DMS153 treated with DMSO at 0.1 percent for 48 hours (cell line): ENCODE measurements at regions not wholly inside any gene's neighbourhood (a gene's known extent, or its start where the extent isn't known, plus 50 kb on each side); places are given as distances from the start of the nearest gene placed in this dataset.
"Not testable (repeated sequence)": the region's sequence is repeated elsewhere in the genome, so short reads cannot be mapped to it uniquely, and the experiment has no call there.

Experiments
- DNase-seq: peaks from one replicate; lab custom pipeline; 2025; ENCODE audit not compliant: unreplicated experiment; lab: John Stamatoyannopoulos, UW

GRCh38 chr16:60712144-60712543 lies 1324.1 kb downstream of the CDH8 start:
- DNase-seq, result no peak

GRCh38 chr16:60704726-60705125 lies 1331.5 kb downstream of the CDH8 start:
- no peak for DNase-seq

- no peak for DNase-seq
Observed at GRCh38 chr16:60703096-60703495, 1333.1 kb downstream of the CDH8 start.

- DNase-seq, result no peak
Observed at GRCh38 chr16:60686824-60687223, 1349.4 kb downstream of the CDH8 start.

- DNase-seq, result no peak
Observed at GRCh38 chr16:60684002-60684401, 1352.2 kb downstream of the CDH8 start.

GRCh38 chr16:60682219-60682618 lies 1354.0 kb downstream of the CDH8 start:
- no peak for DNase-seq

- DNase-seq, result no peak
Observed at GRCh38 chr16:60681043-60681442, 1355.2 kb downstream of the CDH8 start.

GRCh38 chr16:60675022-60675421 lies 1361.2 kb downstream of the CDH8 start:
- DNase-seq, result no peak

GRCh38 chr16:60674241-60674640 lies 1362.0 kb downstream of the CDH8 start:
- DNase-seq, result no peak

GRCh38 chr16:60655514-60656153 lies 1380.6 kb downstream of the CDH8 start:
- DNase-seq, result no peak

- DNase-seq, result no peak
Observed at GRCh38 chr16:60651346-60651745, 1384.9 kb downstream of the CDH8 start.

GRCh38 chr16:60648290-60648689 lies 1387.9 kb downstream of the CDH8 start:
- no peak for DNase-seq

GRCh38 chr16:60647388-60647787 lies 1388.8 kb downstream of the CDH8 start:
- not testable (repeated sequence) for DNase-seq

- no peak for DNase-seq
Observed at GRCh38 chr16:60646631-60647030, 1389.6 kb downstream of the CDH8 start.

- DNase-seq, result no peak
Observed at GRCh38 chr16:60645541-60645940, 1390.7 kb downstream of the CDH8 start.

GRCh38 chr16:60642956-60643355 lies 1393.3 kb downstream of the CDH8 start:
- no peak for DNase-seq

- DNase-seq, result no peak
Observed at GRCh38 chr16:60641067-60641665, 1395.1 kb downstream of the CDH8 start.

GRCh38 chr16:60640038-60640437 lies 1396.2 kb downstream of the CDH8 start:
- DNase-seq, result no peak

- DNase-seq, result not testable (repeated sequence)
Observed at GRCh38 chr16:60636636-60637035, 1399.6 kb downstream of the CDH8 start.

- DNase-seq, result no peak
Observed at GRCh38 chr16:60636117-60636516, 1400.1 kb downstream of the CDH8 start.

- DNase-seq, result no peak
Observed at GRCh38 chr16:60635548-60635947, 1400.7 kb downstream of the CDH8 start.

GRCh38 chr16:60611844-60612243 lies 1424.4 kb downstream of the CDH8 start:
- DNase-seq, result no peak

- DNase-seq, result no peak
Observed at GRCh38 chr16:60608971-60609370, 1427.3 kb downstream of the CDH8 start.
